ENCODE measurements at regions not wholly inside any gene's neighbourhood (a gene's known extent, or its start where the extent isn't known, plus 50 kb on each side); places are given as distances from the start of the nearest gene placed in this dataset.

DNA sequence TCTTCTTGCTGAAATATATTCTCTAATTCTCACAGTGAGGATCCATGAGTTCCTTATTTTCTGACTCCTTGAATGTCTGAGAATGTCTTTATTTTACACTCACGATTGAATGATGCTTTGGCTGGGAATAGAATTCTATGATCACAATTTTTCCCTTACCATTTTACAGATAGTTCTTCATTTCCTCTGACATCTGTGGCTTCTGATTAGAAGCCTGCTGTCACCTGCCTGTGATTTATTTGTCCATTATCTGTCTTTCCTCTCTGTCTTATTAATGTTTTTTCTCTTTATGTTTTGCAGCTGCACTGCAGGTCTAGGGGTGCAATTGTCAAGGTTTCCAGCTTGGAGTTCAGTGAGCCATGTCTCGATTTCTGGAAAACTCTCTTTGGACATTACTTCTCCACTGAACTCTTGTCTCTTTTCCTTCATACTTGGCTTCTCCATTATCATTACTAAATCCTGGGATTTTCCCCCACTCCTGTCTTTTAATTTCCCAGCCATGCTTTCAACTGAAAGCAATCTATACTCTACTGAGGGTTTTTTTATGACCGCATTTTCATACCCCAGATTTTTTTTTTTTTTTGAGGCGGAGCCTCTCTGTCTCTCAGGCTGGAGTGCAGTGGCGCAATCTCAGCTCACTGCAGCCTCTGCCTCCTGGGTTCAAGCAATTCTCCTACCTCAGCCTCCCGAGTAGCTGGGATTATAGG lies 85.8 kb upstream of the PRNP start:
- TF ChIP-seq JUN (IDR thresholded peaks at IDR 0.05; ENCODE audit: borderline replicate concordance, insufficient read depth, insufficient read length, low read depth) (no peak), POLR2A (IDR thresholded peaks at IDR 0.05; ENCODE audit: low read depth, low read length) (no peak)
